LoVo (cell line): ENCODE measurements at regions not wholly inside any gene's neighbourhood (a gene's known extent, or its start where the extent isn't known, plus 50 kb on each side); places are given as distances from the start of the nearest gene placed in this dataset.

Experiments
- DNase-seq: peaks from one replicate; pipeline ENCODE4 v3.0.0-alpha.2; 2016; ENCODE audit warnings: low spot score

GRCh38 chr16:82497139-82497538 is 129.6 kb upstream of the CDH13 start:
- DNase-seq, result no peak

DNA sequence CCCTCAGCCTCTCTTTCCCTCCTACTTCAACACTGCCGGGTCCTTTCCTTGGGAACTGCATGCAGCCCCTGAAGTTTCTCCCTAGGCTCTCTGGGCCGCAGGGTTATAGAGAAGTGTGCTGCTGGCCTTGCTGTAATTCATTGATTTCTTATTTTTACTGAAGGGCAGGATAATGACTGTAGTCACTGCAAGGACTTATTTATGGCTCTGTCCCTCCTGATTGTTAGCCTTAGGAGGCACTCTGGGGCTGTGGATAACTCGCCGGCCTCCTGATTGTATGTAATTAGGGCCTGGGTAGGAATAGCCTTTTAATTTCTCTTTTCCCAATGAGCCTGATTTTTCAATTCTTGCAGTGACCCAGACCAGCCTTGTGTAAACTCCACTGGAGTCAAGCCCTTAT is 138.3 kb upstream of the CDH13 start:
- no peak for DNase-seq

DNA sequence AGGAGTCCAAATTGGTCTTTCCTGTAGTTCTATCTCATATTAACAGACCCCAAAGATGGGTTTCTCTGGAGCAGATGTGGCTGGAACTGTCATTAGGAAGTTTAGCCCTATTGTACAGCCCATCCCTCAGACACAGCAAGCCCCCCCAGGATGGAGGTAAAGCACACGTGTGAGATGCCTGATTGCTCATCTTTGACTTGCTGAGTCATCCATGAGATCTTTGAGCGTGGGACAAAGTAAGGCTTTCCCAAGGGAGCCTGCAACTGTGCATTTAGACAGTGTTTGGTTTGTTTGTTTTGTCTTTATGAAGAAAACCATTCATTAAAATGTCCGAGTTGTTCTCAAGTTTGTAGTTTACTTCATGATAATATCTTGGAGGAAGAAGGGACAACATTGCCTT is 145.3 kb upstream of the CDH13 start:
- DNase-seq, result no peak

- no peak for DNase-seq
These were observed 150.0 kb upstream of the CDH13 start for GRCh38 chr16:82476786-82477185.

GRCh38 chr16:82470620-82471152 is 156.1 kb upstream of the CDH13 start:
- DNase-seq, result no peak

DNA sequence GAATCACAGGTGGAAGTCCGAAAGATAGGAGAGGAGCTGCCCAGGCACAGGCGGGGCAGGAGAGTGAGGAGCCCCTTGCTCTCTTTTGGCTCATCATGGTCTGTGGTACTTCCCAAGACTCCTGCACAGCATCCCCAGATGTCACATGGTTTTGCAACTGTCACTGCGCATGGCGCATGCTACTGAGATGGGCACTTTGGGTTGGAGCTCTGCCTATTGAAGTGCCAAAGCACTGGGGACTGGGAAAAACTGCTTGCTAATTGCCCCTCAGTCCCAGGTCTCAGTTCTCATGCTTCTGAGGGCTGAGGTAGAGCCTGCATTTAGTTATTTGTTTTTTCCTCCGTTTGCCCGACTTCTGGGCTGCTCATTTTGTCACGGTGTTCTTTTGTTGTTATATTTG is 156.8 kb upstream of the CDH13 start:
- DNase-seq, result no peak

DNA sequence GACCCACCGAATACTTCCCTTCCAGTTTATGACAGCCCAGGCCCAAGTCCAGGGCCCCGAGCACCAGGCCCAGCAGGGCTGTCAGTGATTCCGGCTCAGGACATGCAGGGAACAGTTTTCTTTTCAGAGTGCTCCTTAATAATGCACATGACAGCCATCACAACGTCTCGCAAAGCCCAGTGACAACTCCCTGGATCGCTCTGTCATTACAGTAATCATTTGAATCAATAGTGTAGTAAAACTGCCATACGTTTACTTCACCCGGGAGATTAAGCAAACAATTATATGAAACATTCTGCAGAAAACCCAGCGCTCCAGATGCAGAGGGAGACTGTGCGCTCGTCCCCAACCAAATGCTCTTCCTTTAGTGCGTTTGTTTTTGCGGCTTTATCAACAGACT is 162.6 kb upstream of the CDH13 start:
- DNase-seq, result no peak

DNA sequence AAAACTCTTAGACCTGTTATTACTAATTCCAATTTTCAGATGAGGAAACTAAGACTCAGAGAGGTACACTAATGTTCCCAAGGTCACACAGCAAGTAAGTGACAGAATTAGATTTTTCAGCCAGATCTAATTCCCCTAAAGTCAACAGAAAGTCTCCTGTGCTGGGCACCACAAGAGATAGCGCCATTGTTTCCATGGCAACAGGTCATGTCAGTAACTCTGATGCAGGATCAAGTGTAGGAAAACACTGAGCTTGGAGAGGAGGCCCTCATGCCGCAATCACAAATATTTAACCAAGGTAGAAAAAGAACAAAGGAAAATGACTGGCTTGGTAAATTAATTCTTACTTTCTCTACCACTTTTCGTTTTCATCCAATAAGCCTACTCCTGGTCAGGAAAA is 166.0 kb upstream of the CDH13 start:
- no peak for DNase-seq

- DNase-seq, result no peak
These were observed 167.1 kb upstream of the CDH13 start for GRCh38 chr16:82459580-82460256.

DNA sequence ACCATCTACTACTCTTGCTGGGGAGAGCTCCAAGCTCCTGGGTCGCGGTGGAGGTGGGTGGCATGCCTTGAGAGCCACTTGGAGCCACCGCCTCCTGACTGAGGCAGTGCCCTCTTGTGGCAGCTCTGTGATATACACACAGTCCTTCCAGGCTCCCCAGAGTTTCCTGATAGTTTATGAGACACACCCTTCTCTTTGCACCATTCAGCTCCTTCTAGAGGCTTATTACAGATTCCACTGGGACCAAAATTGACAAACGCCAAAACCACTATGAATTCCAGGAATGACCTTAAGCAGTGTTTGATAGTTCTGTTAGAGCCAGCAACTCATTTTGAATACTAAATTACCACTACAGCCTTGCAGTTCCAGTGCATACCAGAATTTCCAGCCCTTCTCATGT is 170.1 kb upstream of the CDH13 start:
- peak; percentile 70 for DNase-seq

DNA sequence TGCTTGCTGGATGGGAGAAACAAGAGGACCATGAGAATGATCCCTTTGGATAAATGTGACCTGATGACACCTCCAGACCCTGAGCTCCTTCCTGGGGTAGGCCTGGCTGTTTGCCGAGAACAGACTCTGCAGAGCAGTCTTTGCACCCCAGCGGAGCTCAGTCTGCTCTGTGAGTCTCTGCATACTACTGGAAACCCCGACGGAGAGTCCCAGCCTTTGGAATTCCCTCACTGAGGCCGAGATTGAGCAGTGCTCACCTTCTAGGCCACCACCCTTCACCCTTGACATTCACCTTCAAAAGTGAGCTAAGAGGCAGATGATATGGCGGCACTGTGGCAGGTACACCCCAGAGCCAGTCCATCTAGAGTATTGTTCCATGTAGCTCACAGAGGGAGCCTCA is 172.2 kb upstream of the CDH13 start:
- no peak for DNase-seq

DNA sequence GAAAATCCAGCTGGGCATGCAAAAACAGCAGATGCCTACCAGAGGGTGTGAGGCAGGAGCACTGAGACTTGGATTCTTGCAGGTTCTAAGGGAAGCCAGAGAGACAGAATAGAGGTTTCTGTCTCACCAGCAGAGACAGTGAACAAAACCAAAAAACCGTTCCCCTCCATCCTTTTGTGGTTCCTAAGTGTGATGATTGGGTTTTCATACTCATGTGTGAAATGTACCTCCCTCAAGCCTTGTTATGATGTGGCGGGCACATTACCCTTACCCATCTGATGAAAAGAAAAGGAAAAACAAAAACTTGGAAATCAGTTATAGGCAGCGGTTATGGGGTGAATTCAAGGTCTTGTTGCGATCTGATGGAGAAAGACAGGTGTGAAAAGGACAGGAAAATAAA is 172.6 kb upstream of the CDH13 start:
- no peak for DNase-seq

DNA sequence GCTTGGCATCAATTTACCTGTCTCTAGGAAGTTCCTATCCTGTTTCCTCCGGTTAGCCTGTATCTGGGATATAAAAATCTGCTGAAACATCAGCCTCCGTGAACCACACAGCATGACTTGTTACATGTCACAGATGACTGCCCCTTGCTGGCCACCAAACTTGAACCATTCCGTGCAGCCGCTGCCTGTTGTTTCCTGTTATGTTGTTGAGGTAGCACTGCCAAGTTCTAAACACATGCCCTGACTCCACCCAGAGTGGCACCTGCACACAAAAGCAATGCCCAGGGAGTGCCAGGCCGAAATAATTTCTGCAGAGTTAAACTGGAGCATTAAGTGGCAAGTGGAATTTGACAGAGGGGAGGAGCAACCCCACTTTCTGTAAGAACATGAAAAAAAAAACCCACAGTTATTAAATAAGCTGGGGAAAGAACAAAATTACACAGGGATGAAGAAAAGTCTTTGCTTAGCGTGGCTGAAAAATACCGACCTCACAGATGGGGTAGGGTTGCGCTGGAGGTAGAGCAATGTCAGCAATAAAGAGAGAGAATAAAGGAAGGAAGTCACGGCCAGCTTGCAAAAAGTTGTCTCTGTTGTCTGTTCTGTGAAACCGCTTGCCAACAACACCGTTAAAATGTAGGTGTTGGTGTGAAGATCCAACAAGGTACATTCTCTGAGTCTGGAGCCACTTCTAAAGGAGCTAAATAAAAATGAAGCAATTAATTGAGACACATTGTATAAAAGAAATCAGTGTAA is 174.6 kb upstream of the CDH13 start:
- no peak for DNase-seq

- DNase-seq, result no peak
These were observed 175.3 kb upstream of the CDH13 start for GRCh38 chr16:82451449-82451848.

- no peak for DNase-seq
These were observed 186.4 kb upstream of the CDH13 start for GRCh38 chr16:82440336-82440735.

DNA sequence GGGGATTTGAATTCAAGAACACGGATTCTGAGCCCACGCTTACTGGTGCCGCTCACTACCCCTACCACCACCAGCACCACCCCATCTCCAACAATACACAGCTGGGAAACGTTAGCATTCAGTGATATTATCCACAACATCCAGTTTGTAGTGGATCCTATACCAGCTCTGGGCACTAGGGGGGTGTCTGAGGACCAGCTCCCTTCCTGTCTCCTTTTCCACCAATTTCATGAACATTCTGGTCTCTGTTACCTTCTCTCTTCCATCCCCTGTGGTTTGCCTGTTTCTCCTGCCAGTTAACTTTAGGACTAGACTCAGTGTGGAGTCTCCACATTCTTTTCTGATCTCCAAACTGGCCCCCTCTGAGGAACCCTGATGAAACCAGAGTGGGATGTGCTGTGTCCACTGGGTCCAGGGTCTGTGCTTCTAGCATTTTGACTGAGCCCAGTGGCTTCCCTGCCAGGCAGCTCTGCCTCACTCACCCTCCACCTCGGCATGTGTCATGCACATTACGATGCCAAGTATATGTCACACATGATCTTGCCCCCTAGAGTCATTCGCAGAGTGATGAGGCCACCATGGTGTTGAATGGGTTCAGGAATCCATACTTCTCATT is 187.0 kb upstream of the CDH13 start:
- DNase-seq, result no peak

GRCh38 chr16:82433042-82433441 is 193.7 kb upstream of the CDH13 start:
- no peak for DNase-seq

DNA sequence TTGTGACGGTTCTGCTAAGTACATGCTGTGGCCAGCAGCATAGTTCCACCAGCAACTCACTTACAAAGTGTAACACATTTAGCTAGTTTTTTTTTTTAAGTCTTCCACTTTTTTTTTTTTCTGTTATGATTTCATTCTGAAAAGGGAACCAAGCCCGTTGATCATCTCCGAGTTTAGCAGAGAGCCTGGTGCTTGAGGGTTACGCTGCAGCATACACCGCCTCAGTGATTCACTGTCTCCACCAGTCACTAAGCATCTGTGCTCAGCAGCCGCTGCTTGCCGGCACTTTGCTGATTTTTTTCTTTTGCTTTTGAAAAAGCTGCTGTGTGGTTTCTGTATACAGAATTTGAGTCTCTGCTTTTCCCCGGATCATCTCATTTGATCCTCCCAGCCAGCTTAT is 194.5 kb upstream of the CDH13 start:
- DNase-seq, result no peak

GRCh38 chr16:82425661-82426060 is 201.1 kb upstream of the CDH13 start:
- no peak for DNase-seq

DNA sequence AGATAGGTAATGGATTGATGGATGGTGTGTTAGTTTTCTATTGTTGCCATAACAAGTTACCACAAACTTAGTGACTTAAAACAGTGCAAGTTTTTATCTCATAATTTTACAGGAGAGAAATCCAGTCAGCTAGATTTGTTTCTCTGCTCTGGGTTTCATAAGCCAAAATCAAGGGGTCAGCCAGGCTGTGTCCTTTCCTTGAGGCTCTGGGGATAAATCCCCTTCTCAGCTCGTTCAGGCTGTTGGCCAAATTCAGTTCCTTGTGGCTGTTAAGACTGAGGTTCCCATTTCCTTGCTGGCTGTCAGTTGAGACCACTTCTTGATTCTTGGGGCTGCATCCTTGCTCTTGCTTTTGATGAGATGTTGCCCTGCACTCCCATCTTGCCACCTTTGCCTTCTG is 204.9 kb upstream of the CDH13 start:
- no peak for DNase-seq

- DNase-seq, result no peak
These were observed 207.4 kb upstream of the CDH13 start for GRCh38 chr16:82419332-82419731.

- DNase-seq, result no peak
These were observed 212.3 kb upstream of the CDH13 start for GRCh38 chr16:82414476-82414875.

DNA sequence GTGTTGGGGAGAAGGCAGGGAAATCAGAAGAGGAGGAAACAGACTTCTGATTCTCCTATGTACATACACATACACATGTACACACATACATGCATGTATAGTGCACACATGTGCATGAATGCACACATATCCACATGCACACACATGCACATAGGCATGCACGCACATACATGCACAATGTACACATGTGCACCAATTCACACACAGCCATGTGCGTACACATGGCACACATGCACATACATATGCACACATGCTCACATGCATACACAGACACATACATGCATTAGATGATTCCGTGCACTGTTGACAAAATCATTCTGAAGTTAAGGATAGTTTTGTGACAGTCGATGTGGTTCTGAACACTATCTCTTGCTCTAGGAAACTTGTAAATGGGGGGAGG is 214.0 kb upstream of the CDH13 start:
- no peak for DNase-seq
